Stimulated activated naive B cell treated with anti-CD40 and anti-IgM and Interleukin-4, amounts not matched to agents 10 μg/mL and 1 μg/mL and 100 μg/mL, for 72 hours (primary cell): ENCODE measurements at regions not wholly inside any gene's neighbourhood (a gene's known extent, or its start where the extent isn't known, plus 50 kb on each side); places are given as distances from the start of the nearest gene placed in this dataset.

Source experiments
- ATAC-seq, 2 donors: fragments of 150-1000 bp; cut with Tn5 transposase; replicated peaks; 2 replicates each; pipeline ENCODE4 v1.10.0; 2021; ENCODE audit warnings: moderate library complexity in 1 of 2
- DNase-seq: peaks from one replicate; pipeline ENCODE4 v3.0.0; 2021
- H3K27ac Mint-ChIP-seq: one replicate; pipeline ENCODE4 v1.8.0; 2022; ENCODE audit warnings: mild to moderate bottlenecking, mixed read lengths
- H3K27me3 Mint-ChIP-seq, 2 donors: one replicate each; pipeline ENCODE4 v1.8.0; 2022; ENCODE audit warnings: mixed read lengths in 2 of 2
- H3K36me3 Mint-ChIP-seq, 2 donors: one replicate each; pipeline ENCODE4 v1.8.0; 2022; ENCODE audit warnings: mixed read lengths in 2 of 2, mild to moderate bottlenecking in 1 of 2
- H3K4me1 Mint-ChIP-seq, 2 donors: one replicate each; pipeline ENCODE4 v1.8.0; 2022; ENCODE audit warnings: mixed read lengths in 2 of 2, mild to moderate bottlenecking in 1 of 2
- H3K4me3 Mint-ChIP-seq, 2 donors: one replicate each; pipeline ENCODE4 v1.8.0; 2022; ENCODE audit warnings: mild to moderate bottlenecking in 2 of 2, mixed read lengths in 2 of 2, moderate library complexity in 1 of 2
- H3K9me3 Mint-ChIP-seq, 2 donors: one replicate each; pipeline ENCODE4 v1.8.0; 2022; ENCODE audit warnings: mixed read lengths in 2 of 2, mild to moderate bottlenecking in 1 of 2

DNA sequence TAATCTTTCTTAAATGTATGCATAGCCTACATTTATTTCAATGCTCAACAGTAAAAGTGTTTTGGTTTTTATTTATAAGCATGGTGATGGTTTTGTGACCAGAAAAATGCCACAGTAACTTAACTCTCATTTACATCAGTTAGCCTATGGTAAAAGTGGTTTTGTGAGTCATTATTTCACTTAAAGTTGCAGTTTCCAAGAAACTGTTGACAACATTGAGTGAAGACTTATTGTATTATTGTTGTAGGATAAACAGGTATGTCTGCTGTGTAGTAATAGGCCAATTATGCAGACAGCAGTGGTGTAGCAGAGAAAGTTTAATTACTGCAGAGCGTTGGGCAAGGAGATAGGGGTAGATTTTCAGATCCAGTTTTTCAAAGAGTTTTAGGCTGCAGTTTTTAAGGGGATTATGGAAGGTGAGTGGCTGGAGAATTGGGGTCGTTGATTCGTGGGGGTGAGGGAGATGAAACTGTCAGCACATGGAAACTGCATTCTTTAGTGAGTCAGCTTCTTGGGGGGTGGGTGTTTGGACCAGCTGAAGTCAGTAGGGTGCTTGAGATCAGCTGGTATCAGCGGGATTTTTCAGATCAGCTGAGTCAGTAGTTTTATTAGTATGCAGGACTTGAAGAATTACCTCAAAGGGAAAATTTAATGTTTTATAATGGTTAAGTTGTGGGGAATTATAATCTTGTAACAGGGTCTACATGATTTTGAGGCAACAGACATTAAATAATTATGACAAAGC is 168.7 kb upstream of the FMN2 start:
- H3K27me3 Mint-ChIP-seq, result no peaks in the 10 kb centered on the region
- peaks cover 0 to 3% of the 10 kb centered on the region in 2 donors for H3K9me3 Mint-ChIP-seq
- no peaks in the 10 kb centered on the region for H3K4me1 Mint-ChIP-seq
- H3K36me3 Mint-ChIP-seq, result no peaks in the 10 kb centered on the region
- H3K4me3 Mint-ChIP-seq, result no peak overlapping the region
- DNase-seq (no peak), ATAC-seq (no peak)
- H3K27ac Mint-ChIP-seq, result no peak overlapping the region

DNA sequence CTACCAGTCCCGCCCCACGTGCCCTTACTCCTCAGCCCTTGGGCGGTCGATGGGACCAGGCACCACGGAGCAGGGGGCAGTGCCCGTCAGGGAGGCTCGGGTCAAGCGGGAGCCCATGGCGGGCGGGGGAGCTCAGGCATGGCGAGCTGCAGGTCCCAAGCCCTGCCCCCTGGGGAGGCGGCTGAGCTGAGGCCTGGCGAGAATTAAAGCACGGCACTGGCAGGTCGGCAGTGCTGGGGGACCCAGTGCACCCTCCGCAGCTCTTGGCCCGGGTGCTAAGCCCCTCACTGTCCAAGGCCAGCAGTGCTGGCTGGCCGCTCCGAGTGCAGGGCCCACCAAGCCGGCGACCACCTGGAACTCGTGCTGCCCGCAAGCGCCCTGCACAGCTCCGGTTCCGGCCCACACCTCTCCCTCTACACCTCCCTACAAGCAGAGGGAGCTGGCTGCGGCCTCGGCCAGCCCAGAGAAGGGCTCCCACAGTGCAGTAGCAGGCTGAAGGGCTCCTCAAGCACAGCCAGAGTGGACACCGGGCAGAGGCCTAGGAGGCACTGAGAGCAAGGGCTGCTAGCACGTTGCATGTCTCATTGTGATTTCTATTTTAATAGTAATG is 166.8 kb upstream of the FMN2 start:
- ATAC-seq, result no peak
- no peak for DNase-seq
- H3K27me3 Mint-ChIP-seq, result no peaks in the 10 kb centered on the region
- H3K36me3 Mint-ChIP-seq, result no peaks in the 10 kb centered on the region
- H3K9me3 Mint-ChIP-seq, result peaks cover 0 to 3% of the 10 kb centered on the region in 2 donors
- no peaks in the 10 kb centered on the region for H3K4me1 Mint-ChIP-seq
- no peak overlapping the region for H3K4me3 Mint-ChIP-seq
- H3K27ac Mint-ChIP-seq, result no peak overlapping the region

DNA sequence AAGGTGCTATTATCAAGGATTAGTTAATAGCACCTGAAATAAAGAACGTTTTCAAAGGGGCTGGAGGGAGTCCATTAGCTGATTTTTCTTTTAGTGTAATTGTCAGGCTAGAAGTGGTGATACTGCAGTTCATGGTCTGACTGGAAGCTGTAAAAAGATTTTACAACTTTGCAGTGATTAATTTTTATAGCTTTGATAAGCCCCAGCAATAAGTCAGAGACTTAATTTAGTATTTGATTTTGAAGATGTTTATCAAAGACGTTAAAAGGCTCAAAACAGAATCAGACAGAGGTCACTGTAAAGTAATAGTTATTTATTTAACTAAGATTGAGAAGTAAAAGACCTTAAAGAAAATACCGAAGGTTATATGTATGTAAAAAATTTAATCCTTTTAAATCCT is 165.5 kb upstream of the FMN2 start:
- H3K27ac Mint-ChIP-seq, result no peak overlapping the region
- no peaks in the 10 kb centered on the region for H3K4me1 Mint-ChIP-seq
- H3K4me3 Mint-ChIP-seq, result no peak overlapping the region
- DNase-seq, result no peak
- H3K36me3 Mint-ChIP-seq, result no peaks in the 10 kb centered on the region
- no peaks in the 10 kb centered on the region for H3K27me3 Mint-ChIP-seq
- ATAC-seq, result no peak
- H3K9me3 Mint-ChIP-seq, result no peaks in the 10 kb centered on the region

DNA sequence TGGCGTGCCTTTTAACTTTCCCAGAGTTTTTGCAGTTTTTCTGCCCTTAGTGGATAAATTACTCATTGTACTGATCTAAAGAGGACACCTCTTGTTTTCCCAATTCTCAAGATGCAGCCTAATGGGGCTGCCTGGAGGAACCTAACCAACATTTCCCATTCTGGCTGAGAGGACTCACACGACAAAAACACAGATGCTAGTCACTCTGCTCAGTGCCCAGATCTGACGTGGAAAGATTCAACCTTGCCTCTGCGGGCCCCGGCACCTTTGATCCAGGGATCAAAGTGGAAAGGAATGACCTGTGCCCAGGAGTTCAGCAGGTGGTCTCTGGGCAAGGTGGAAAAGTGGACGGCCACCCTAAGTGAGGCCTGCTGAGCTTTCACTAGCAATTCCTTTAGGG is 162.4 kb upstream of the FMN2 start:
- Mint-ChIP-seq H3K27me3 (no peaks in the 10 kb centered on the region), H3K27ac (no peak overlapping the region), H3K4me1 (no peaks in the 10 kb centered on the region), H3K4me3 (no peak overlapping the region), H3K9me3 (no peaks in the 10 kb centered on the region), H3K36me3 (no peaks in the 10 kb centered on the region)
- DNase-seq (no peak), ATAC-seq (no peak)

DNA sequence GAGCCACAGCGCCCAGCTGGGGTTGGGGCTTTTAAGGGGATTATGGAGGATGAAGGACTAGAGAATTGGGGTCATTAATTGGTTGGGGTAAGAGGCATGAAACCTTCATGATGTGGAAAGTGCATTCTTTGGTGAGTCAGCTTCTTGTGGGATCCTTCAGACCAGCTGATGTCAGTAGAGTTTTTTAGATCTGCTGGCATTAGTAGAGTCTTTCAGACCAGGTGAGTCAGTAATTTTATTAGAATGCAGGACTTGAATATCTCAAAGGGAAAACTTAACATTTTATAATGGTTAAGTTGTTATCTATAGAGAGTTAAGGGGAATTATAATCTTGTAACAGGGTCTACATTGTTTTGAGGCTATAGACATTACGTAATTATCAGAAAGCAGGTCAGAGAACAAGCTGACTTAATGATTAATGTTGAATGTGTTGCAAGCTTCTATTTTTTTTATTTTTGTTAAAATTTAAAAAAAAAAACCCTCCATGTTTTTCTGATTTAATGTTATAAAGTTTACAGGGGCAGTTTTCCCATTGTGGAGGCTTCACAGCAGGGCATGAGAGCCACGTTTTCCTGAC is 160.9 kb upstream of the FMN2 start:
- ATAC-seq, result no peak
- Mint-ChIP-seq H3K36me3 (no peaks in the 10 kb centered on the region), H3K9me3 (no peaks in the 10 kb centered on the region), H3K4me1 (no peaks in the 10 kb centered on the region), H3K27ac (no peak overlapping the region), H3K4me3 (no peak overlapping the region), H3K27me3 (no peaks in the 10 kb centered on the region)
- DNase-seq, result no peak

DNA sequence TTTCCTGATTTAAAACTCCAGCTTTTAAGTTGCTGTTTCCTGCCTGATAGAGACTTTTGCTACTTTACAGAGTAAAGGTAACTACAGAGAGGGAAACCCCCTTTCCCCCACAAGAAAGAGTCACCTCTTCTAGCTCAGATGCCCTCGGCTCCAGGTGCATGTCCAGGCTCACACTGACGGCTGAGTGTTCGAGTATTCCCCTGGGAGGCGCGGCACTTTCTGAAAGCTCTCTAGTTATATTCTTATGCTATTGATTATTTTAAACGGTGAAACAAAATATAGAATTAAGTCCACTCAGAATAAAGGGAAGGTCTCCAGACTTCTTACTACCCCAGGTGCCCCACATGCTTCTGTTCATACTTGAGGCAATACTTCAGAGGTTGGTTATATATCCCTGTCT is 160.3 kb upstream of the FMN2 start:
- no peak for DNase-seq
- H3K36me3 Mint-ChIP-seq, result no peaks in the 10 kb centered on the region
- H3K4me3 Mint-ChIP-seq, result no peak overlapping the region
- H3K27me3 Mint-ChIP-seq, result no peaks in the 10 kb centered on the region
- no peaks in the 10 kb centered on the region for H3K4me1 Mint-ChIP-seq
- no peak overlapping the region for H3K27ac Mint-ChIP-seq
- no peak for ATAC-seq
- H3K9me3 Mint-ChIP-seq, result no peaks in the 10 kb centered on the region

DNA sequence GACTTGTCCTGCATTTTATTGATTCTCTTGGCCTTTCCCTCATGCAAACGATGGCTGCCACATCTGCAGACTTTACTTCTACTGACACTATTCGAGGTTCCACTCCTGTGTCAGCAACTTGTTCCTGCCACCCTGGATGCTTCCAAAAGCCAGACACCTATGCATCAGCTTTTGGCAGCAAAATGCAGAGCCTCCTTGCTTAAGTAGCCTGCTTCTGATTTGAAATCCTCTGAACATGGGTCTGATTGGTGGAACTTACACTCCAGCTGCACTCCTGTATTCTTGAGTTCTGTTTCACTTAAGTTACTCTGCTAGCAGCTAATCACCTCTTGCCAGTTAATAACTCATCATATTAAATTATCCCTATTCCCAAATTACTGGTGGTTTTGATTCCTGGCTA is 152.1 kb upstream of the FMN2 start:
- Mint-ChIP-seq H3K9me3 (peaks cover 7 to 13% of the 10 kb centered on the region in 2 donors), H3K27me3 (no peaks in the 10 kb centered on the region), H3K36me3 (no peaks in the 10 kb centered on the region), H3K27ac (no peak overlapping the region), H3K4me3 (no peak overlapping the region), H3K4me1 (no peaks in the 10 kb centered on the region)
- DNase-seq (no peak), ATAC-seq (no peak)

DNA sequence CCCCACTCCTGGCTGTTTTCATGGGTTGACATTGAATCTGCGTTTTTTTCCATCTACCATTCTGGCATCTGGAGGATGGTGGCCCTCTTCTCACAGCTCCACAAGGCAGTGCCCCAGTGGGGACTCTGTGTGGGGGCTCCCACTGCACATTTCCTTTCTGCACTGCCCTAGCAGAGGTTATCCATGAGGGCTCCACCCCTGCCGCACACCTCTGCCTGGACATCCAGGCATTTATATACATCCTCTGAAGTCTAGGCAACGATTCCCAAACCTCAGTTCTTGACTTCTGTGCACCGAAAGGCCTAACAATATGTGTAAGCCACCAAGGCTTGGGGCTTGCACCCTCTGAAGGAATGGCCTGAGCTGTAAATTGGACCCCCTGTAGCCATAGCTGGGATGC is 147.9 kb upstream of the FMN2 start:
- ATAC-seq (no peak), DNase-seq (no peak)
- Mint-ChIP-seq H3K4me1 (no peaks in the 10 kb centered on the region), H3K27ac (no peak overlapping the region), H3K9me3 (peaks cover 7 to 13% of the 10 kb centered on the region in 2 donors), H3K36me3 (no peaks in the 10 kb centered on the region), H3K27me3 (no peaks in the 10 kb centered on the region), H3K4me3 (no peak overlapping the region)

DNA sequence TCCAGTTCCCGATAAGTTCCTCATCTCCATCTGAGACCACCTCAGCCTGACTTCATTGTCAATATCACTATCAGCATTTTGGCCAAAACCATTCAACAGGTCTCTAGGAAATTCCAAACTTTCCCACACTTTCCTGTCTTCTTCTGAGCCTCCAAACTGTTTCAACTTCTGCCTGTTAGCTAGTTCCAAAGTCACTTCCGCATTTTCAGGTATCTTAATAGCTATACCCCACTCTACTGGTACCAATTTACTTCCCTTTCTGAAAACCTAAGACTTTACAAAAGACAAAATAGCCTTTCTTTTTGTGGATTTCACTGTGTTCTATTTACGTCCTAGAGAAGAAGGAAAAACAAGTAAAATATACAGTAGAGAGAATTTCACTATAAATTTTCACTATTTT is 147.0 kb upstream of the FMN2 start:
- Mint-ChIP-seq H3K9me3 (peaks cover 7 to 13% of the 10 kb centered on the region in 2 donors), H3K4me1 (no peaks in the 10 kb centered on the region), H3K36me3 (no peaks in the 10 kb centered on the region), H3K27ac (no peak overlapping the region), H3K4me3 (no peak overlapping the region), H3K27me3 (no peaks in the 10 kb centered on the region)
- no peak for DNase-seq
- ATAC-seq, result no peak

DNA sequence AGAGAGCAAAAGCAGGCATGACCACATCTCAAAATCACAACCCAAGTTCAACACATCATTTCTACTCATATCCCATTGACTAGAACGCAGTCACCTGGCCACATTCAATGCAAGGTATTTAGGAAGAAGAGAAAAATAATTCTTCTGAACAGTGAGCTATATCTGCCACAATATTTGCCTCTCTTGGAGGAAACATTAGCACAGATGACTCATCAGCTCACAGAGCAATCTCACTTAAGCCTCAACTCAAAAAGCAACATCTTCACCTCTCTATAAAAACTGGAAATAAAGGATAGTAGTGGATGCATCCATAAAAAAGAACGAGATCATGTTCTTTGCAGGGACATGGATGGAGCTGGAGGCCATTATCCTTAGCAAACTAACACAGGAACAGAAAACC is 143.9 kb upstream of the FMN2 start:
- H3K27ac Mint-ChIP-seq, result no peak overlapping the region
- no peaks in the 10 kb centered on the region for H3K36me3 Mint-ChIP-seq
- DNase-seq (no peak), ATAC-seq (no peak)
- peaks cover 4 to 10% of the 10 kb centered on the region in 2 donors for H3K9me3 Mint-ChIP-seq
- no peak overlapping the region for H3K4me3 Mint-ChIP-seq
- no peaks in the 10 kb centered on the region for H3K27me3 Mint-ChIP-seq
- no peaks in the 10 kb centered on the region for H3K4me1 Mint-ChIP-seq

DNA sequence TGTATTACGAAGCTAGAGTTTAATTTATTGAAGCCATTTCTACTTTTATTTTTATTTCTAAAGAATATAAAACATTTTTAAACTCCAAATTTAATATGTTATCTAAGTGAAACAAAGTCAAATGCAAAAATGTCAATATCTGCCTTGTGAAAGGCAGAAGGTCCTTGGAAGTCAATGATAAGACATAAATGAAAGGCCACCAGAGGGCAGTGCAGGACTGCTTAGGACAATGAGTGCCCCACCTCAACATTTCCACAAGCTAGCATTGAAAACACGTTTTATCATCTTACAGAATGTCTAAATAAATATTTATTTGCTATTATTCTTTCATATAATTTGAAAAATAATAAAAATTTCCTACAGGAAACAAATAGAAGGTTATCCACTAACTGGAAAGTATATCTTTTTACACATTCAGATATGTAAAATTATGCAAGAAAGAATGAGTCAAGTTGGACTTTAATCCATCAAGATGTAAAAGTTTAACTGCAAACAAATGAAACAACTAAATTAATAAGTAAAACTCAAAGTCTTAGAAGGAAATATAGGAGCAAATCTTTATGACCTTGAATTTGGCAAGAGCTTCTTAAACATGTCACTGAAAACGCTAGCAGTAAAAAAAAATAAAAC is 140.1 kb upstream of the FMN2 start:
- DNase-seq (peak; percentile 17), ATAC-seq (peak; percentile 56 to 63)

DNA sequence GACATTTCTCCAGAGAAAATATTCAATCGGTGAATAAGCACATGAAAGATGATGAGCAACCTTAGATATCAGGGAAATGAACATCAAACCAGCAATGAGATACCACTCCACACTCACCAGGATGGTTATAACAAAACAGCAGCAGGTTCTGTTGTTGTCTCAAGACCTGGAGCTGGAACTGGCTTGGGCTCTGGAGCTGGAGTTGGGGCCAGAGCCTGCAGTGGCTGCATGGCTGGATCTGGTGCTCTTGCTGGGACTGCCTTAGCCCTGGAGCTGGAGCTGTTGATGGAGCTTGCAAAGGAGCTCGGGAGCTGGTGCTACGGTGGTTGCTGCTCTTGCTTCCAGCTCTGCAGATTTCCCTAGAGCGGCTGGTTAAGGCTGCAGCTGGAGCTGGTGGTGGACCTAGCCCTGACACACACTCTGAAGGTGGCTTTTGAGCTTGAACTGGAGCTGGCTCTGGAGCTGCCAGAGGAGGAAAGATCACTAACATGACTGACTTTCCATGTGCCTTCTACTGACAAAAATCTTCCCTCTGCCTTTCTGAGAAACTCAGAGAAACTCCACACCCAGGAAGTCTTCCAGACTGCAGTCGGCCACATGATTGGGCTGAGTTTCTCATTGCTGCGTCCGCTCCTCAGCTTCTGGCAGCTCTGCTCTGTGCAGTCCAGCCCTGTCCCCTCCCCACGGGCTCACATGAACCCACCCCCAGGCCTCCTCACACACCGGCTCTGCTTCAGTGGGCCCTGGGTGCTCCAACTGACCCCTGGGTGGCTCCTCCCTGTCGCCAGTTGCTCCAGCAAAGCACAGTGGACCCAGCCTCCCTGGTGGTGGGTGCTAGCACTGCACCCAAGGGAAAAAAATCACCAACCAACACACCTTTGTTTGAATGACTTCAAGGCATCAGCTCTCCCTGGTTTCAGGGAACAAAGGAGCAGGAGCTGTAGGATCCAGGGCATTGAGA is 139.1 kb upstream of the FMN2 start:
- H3K4me3 Mint-ChIP-seq, result no peak overlapping the region
- DNase-seq, result no peak
- H3K27me3 Mint-ChIP-seq, result no peaks in the 10 kb centered on the region
- no peaks in the 10 kb centered on the region for H3K36me3 Mint-ChIP-seq
- ATAC-seq, result peak in 1 of 2 donors; percentile 38
- H3K27ac Mint-ChIP-seq, result peak overlapping the region; percentile 21
- no peaks in the 10 kb centered on the region for H3K9me3 Mint-ChIP-seq
- H3K4me1 Mint-ChIP-seq, result no peaks in the 10 kb centered on the region

More for the DNA sequence above, 140.1 kb upstream of the FMN2 start:
- Mint-ChIP-seq H3K36me3 (no peaks in the 10 kb centered on the region), H3K4me1 (no peaks in the 10 kb centered on the region), H3K4me3 (no peak overlapping the region), H3K27ac (no peak overlapping the region), H3K9me3 (no peaks in the 10 kb centered on the region), H3K27me3 (no peaks in the 10 kb centered on the region)

DNA sequence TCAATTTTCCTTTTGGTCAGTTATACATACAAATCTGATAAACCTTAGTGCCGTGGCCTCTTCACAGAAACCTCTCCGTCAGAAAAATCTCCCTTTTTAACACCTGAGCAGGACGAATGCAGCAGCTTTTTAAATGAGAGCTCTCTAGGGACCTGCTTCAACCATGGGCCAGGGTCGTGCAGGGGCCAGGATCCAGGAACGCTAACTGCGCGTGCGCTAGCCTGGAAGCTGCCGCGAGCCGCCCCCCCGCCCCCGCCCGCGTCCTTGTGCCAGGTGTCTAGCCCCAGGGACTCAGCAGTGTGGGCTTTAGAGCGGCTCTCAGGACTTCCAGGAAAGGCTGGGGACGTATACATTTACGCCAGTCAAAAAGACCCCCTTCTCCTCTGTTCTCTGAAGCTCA is 136.8 kb upstream of the FMN2 start:
- Mint-ChIP-seq H3K27ac (no peak overlapping the region), H3K36me3 (no peaks in the 10 kb centered on the region), H3K4me3 (no peak overlapping the region), H3K27me3 (no peaks in the 10 kb centered on the region), H3K9me3 (no peaks in the 10 kb centered on the region), H3K4me1 (no peaks in the 10 kb centered on the region)
- ATAC-seq (no peak), DNase-seq (no peak)

DNA sequence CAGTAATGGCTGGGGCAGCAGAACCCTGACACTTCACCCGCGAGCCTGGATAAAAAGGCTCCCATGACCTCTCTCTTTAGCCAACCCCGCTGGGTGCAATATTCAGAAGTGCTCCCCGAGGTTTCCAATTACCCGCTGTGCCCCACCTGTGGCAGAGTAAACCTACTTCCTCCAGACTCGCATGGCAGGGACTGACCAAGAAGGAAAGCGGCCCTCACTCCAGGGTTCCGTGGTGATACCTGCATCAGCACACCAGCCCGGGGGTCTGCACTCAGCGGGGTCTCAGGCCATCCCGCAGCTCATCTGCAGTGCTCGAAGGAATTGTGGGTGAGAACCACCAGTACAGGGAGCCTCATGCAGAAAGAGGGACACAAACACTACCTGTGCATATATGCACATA is 136.3 kb upstream of the FMN2 start:
- H3K36me3 Mint-ChIP-seq, result no peaks in the 10 kb centered on the region
- H3K4me1 Mint-ChIP-seq, result no peaks in the 10 kb centered on the region
- no peak overlapping the region for H3K27ac Mint-ChIP-seq
- H3K4me3 Mint-ChIP-seq, result no peak overlapping the region
- no peak for DNase-seq
- ATAC-seq, result no peak
- no peaks in the 10 kb centered on the region for H3K9me3 Mint-ChIP-seq
- H3K27me3 Mint-ChIP-seq, result no peaks in the 10 kb centered on the region
